Peyer's patch (tissue), 4 donors: ENCODE measurements at regions not wholly inside any gene's neighbourhood (a gene's known extent, or its start where the extent isn't known, plus 50 kb on each side); places are given as distances from the start of the nearest gene placed in this dataset.

ENCODE experiments used
- CTCF ChIP-seq, 6 experiments: fragments of 450-650 bp in 4 of 6; fragments of 200-600 bp in 2 of 6; sonication (generic) in 1 of 6; IDR thresholded peaks; one replicate each; pipeline ENCODE4 v1.5.1; 2017 to 2019; ENCODE audit warnings: antibody characterized with exemption in 6 of 6, mild to moderate bottlenecking in 3 of 6, moderate library complexity in 1 of 6
- POLR2A ChIP-seq, 2 donors: fragments of 450-650 bp; IDR thresholded peaks; one replicate each; pipeline ENCODE4 v1.5.1; 2017; ENCODE audit warnings: antibody characterized with exemption in 2 of 2, mild to moderate bottlenecking in 2 of 2, moderate library complexity in 2 of 2

- TF ChIP-seq CTCF (IDR thresholded peaks at IDR 0.05) (no peak), POLR2A (IDR thresholded peaks at IDR 0.05) (no peak)
Observed at GRCh38 chr12:114018669-114019068, 52.5 kb upstream of the RBM19 start.
